ENCODE measurements at regions not wholly inside any gene's neighbourhood (a gene's known extent, or its start where the extent isn't known, plus 50 kb on each side); places are given as distances from the start of the nearest gene placed in this dataset.

DNA sequence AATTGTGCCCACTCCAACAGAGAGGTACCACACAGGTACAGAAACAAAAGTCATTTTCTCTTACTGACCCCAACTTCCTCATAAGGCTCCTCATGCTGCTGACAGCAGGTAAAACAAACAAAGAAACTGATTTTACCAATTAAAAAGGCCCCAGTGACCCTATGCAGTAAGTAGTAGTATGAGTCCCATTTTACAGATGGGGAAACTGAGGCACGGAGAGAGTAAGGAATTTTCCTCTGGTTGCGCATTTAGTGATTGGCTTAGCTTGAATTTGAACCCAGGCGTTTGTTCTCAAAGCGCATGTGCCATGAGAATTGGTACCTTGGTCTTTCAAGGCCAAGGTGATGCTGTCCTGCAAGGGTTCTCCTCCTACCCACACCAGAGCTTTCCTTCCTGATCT lies 66.1 kb upstream of the ZBTB40 start:
- Histone ChIP-seq H4K20me1 (ENCODE audit: insufficient read depth, low read length) (no peaks in the 10 kb centered on the region), H2AFZ (ENCODE audit: low read length) (no peak overlapping the region), H3K4me2 (ENCODE audit: low read depth, low read length) (no peak overlapping the region), H3K9me3 (ENCODE audit: low read length) (no peaks in the 10 kb centered on the region), H3K36me3 (replicated peaks in 1 of 2; ENCODE audit: control insufficient read depth in 1 of 2, insufficient read depth in 2 of 2, low read length in 2 of 2) (no peaks in the 10 kb centered on the region), H3K27me3 (ENCODE audit: control insufficient read depth in 1 of 2, insufficient read depth in 2 of 2, low read length in 2 of 2) (peaks cover 6 to 56% of the 10 kb centered on the region in 2 experiments; a peak in 3 of 5 replicates), H3K79me2 (ENCODE audit: insufficient read depth, low read length) (no peaks in the 10 kb centered on the region), H3K4me1 (ENCODE audit: insufficient read depth, low read length) (no peaks in the 10 kb centered on the region), H3K27ac (ENCODE audit: extremely low read length, insufficient read depth, low read length) (no peak overlapping the region), H3K9ac (ENCODE audit: insufficient read depth, low read depth, low read length) (no peak overlapping the region), H3K4me3 (replicated peaks in 1 of 3; ENCODE audit: insufficient read depth in 1 of 3, low read depth in 2 of 3, low read length in 3 of 3) (no peak overlapping the region)
- in situ Hi-C loops (cut with HindIII; ENCODE audit: extremely low pct_ligation_motif_present, low pct_unique_long_range_greater_than_20kb) = no loop called here
- FAIRE-seq = no peak
- intact Hi-C loops (cut with micrococcal nuclease; ENCODE audit: unreplicated experiment) = no loop called here
- no peak for TF ChIP-seq TCF12 (IDR thresholded peaks at IDR 0.05)
- TF ChIP-seq TCF12 (CRISPR knock-in tag; IDR thresholded peaks at IDR 0.05) = no peak
- TF ChIP-seq POLR2AphosphoS5 (IDR thresholded peaks at IDR 0.05; ENCODE audit: low read depth, low read length) = no peak
- TF ChIP-seq ZNF205 (CRISPR knock-in tag; IDR thresholded peaks at IDR 0.05) = no peak
- 0 out of 2 replicates have a peak, but pooled peaks have one; percentile 23 for TF ChIP-seq ZNF629 (CRISPR knock-in tag; conservative IDR thresholded peaks at IDR 0.05)
- TF ChIP-seq, protein P1, sequence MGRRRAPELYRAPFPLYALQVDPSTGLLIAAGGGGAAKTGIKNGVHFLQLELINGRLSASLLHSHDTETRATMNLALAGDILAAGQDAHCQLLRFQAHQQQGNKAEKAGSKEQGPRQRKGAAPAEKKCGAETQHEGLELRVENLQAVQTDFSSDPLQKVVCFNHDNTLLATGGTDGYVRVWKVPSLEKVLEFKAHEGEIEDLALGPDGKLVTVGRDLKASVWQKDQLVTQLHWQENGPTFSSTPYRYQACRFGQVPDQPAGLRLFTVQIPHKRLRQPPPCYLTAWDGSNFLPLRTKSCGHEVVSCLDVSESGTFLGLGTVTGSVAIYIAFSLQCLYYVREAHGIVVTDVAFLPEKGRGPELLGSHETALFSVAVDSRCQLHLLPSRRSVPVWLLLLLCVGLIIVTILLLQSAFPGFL (CRISPR knock-in tag; IDR thresholded peaks at IDR 0.05) = no peak
- WGBS (ENCODE audit: low lambda C conversion rate) = 41% methylated on average over 4 of the region's 4 CpGs
- no peak for DNase-seq (ENCODE audit: low spot score)
- POLR2A ChIA-PET = no interaction called here
- no TSS peak for BruUV-seq (replicated peaks)
- CTCF ChIA-PET (ENCODE audit: low intra/inter-chr PET ratio, low total read pairs) = no interaction called here
- ATAC-seq = no peak

DNA sequence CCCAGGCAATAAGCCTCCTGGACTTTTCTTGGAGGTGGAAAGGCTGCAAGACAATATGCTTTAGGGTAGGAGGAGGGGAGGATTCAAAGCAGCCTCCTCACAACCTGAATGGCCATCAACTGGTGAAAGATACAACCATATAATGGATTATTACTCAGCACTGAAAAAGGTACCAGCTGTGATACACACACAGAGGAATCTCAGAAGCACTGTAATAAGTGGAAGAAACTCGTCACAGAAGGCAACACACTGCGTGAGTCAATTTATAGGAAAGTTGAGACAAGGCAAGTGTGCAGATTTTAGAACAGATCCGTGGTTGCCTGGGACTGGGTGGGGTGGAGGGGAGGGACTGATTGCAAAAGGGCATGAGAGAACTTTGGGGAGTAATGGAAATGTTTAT lies 64.9 kb upstream of the ZBTB40 start:
- H3K4me3 ChIP-seq (replicated peaks in 1 of 3; ENCODE audit: insufficient read depth in 1 of 3, low read depth in 2 of 3, low read length in 3 of 3) = no peak overlapping the region
- BruUV-seq (replicated peaks) = no TSS peak
- no peak overlapping the region for H3K9ac ChIP-seq (ENCODE audit: insufficient read depth, low read depth, low read length)
- no peak for DNase-seq (ENCODE audit: low spot score)
- H3K9me3 ChIP-seq (ENCODE audit: low read length) = no peaks in the 10 kb centered on the region
- in situ Hi-C loops (cut with HindIII; ENCODE audit: extremely low pct_ligation_motif_present, low pct_unique_long_range_greater_than_20kb) = no loop called here
- ATAC-seq = no peak
- no peaks in the 10 kb centered on the region for H4K20me1 ChIP-seq (ENCODE audit: insufficient read depth, low read length)
- no peak overlapping the region for H2AFZ ChIP-seq (ENCODE audit: low read length)
- no peaks in the 10 kb centered on the region for H3K79me2 ChIP-seq (ENCODE audit: insufficient read depth, low read length)
- H3K27me3 ChIP-seq (ENCODE audit: control insufficient read depth in 1 of 2, insufficient read depth in 2 of 2, low read length in 2 of 2) = peaks cover 6 to 68% of the 10 kb centered on the region in 2 experiments; a peak in 4 of 5 replicates
- no peaks in the 10 kb centered on the region for H3K36me3 ChIP-seq (replicated peaks in 1 of 2; ENCODE audit: control insufficient read depth in 1 of 2, insufficient read depth in 2 of 2, low read length in 2 of 2)
- CTCF ChIA-PET (ENCODE audit: low intra/inter-chr PET ratio, low total read pairs) = no interaction called here
- POLR2A ChIA-PET = no interaction called here
- no peak for FAIRE-seq
- WGBS (ENCODE audit: low lambda C conversion rate) = 2% methylated on average over 3 of the region's 3 CpGs
- no peak overlapping the region for H3K27ac ChIP-seq (ENCODE audit: extremely low read length, insufficient read depth, low read length)
- intact Hi-C loops (cut with micrococcal nuclease; ENCODE audit: unreplicated experiment) = no loop called here
- no peaks in the 10 kb centered on the region for H3K4me1 ChIP-seq (ENCODE audit: insufficient read depth, low read length)
- H3K4me2 ChIP-seq (ENCODE audit: low read depth, low read length) = no peak overlapping the region
- no peak for TF ChIP-seq ZBTB8A (CRISPR knock-in tag; IDR thresholded peaks at IDR 0.05; ENCODE audit: borderline replicate concordance, low read depth)
- no peak for TF ChIP-seq MXD4 (CRISPR knock-in tag; IDR thresholded peaks at IDR 0.05)
- no peak for TF ChIP-seq PLRG1 (conservative IDR thresholded peaks at IDR 0.05)
- TF ChIP-seq TMF1 (CRISPR knock-in tag; IDR thresholded peaks at IDR 0.05; ENCODE audit: low read depth) = no peak
- TF ChIP-seq ZNF34 (CRISPR knock-in tag; IDR thresholded peaks at IDR 0.05; ENCODE audit: borderline replicate concordance) = no peak
- TF ChIP-seq ZBTB7B (CRISPR knock-in tag; IDR thresholded peaks at IDR 0.05) = no peak
- TF ChIP-seq, protein P2, sequence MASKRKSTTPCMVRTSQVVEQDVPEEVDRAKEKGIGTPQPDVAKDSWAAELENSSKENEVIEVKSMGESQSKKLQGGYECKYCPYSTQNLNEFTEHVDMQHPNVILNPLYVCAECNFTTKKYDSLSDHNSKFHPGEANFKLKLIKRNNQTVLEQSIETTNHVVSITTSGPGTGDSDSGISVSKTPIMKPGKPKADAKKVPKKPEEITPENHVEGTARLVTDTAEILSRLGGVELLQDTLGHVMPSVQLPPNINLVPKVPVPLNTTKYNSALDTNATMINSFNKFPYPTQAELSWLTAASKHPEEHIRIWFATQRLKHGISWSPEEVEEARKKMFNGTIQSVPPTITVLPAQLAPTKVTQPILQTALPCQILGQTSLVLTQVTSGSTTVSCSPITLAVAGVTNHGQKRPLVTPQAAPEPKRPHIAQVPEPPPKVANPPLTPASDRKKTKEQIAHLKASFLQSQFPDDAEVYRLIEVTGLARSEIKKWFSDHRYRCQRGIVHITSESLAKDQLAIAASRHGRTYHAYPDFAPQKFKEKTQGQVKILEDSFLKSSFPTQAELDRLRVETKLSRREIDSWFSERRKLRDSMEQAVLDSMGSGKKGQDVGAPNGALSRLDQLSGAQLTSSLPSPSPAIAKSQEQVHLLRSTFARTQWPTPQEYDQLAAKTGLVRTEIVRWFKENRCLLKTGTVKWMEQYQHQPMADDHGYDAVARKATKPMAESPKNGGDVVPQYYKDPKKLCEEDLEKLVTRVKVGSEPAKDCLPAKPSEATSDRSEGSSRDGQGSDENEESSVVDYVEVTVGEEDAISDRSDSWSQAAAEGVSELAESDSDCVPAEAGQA (IDR thresholded peaks at IDR 0.05; ENCODE audit: low read depth) = no peak
- TF ChIP-seq, protein P2 (CRISPR knock-in tag; IDR thresholded peaks at IDR 0.05; ENCODE audit: borderline replicate concordance) = no peak

Data from HepG2 (cell line).